ENCODE measurements at regions not wholly inside any gene's neighbourhood (a gene's known extent, or its start where the extent isn't known, plus 50 kb on each side); places are given as distances from the start of the nearest gene placed in this dataset.
A peak's percentile ranks its signal among the peaks of the same experiment; 100 is the strongest.

DNA sequence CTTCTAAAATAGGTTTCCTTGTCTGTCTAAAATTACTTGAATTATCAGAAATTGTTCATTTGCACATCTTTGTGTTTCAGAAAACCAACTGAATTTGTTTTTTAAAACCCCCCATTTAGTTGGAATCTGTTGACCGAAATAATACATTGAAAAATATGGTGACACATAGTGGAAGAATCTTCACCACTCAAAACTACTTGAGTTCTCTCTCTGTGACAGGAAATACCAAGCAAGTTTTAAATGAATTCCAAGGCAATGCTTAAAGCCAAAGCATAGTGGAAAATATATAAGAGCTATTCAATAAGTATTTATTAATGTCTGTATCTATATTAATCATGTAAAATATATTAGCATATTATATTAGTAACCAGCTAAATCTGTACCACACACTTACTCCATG is 224.9 kb upstream of the COL8A1 start:
- TF ChIP-seq, protein P1, sequence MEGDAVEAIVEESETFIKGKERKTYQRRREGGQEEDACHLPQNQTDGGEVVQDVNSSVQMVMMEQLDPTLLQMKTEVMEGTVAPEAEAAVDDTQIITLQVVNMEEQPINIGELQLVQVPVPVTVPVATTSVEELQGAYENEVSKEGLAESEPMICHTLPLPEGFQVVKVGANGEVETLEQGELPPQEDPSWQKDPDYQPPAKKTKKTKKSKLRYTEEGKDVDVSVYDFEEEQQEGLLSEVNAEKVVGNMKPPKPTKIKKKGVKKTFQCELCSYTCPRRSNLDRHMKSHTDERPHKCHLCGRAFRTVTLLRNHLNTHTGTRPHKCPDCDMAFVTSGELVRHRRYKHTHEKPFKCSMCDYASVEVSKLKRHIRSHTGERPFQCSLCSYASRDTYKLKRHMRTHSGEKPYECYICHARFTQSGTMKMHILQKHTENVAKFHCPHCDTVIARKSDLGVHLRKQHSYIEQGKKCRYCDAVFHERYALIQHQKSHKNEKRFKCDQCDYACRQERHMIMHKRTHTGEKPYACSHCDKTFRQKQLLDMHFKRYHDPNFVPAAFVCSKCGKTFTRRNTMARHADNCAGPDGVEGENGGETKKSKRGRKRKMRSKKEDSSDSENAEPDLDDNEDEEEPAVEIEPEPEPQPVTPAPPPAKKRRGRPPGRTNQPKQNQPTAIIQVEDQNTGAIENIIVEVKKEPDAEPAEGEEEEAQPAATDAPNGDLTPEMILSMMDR (IDR thresholded peaks at IDR 0.05; ENCODE audit: insufficient read depth, low read depth, low read length, missing control alignments): no peak
- DNase-seq (ENCODE audit: low read depth): no peak
- H3K4me3 ChIP-seq (ENCODE audit: low read depth, low read length): no peak overlapping the region

DNA sequence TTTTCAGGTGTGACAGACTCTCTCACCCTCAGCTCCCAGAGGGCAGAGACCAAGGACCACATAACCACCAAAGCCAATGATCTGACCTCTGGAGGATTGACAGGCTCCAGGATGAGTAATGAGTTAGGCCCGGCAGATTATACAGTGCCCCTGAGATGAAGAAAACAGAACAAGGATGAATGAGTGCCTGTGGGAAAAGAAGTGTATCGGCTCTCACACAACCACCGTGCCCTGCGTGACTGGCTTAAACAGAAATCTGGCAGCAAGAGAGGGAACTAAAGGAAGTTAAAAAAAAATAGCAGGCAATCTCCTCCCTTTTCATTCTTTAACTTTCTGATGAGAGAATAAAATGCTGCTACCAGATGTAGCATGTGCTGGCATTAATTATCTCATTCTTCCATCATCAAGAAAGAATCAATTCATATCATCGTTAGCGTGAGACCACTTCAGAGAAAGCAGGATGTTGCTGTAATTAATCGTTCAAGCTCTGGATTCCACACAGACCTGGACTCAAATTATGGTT is 227.5 kb upstream of the COL8A1 start:
- DNase-seq (ENCODE audit: low read depth): peak; percentile 63
- TF ChIP-seq, protein P1 (IDR thresholded peaks at IDR 0.05; ENCODE audit: insufficient read depth, low read depth, low read length, missing control alignments): no peak
- no peak overlapping the region for H3K4me3 ChIP-seq (ENCODE audit: low read depth, low read length)

DNA sequence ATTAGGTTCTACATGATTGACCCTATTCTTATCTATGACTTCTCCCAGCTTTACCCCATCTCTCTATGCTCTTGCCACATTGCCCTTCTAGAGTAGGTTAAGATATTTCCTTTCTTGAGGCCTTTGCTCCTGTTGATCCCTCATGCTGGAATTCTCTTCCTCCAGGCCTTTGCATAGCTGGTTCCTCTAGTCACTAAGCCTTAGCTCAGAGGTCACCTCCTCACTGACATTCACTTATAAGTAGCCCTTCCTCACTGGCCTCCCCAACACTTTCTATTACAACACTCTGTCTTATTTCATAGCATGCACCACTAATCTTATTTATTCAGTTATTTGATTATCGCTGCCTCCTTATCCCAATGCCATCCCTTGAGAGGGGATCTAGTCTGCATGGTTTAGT is 228.4 kb upstream of the COL8A1 start:
- no peak for DNase-seq (ENCODE audit: low read depth)
- no peak overlapping the region for H3K4me3 ChIP-seq (ENCODE audit: low read depth, low read length)
- TF ChIP-seq, protein P1 (IDR thresholded peaks at IDR 0.05; ENCODE audit: insufficient read depth, low read depth, low read length, missing control alignments): no peak

DNA sequence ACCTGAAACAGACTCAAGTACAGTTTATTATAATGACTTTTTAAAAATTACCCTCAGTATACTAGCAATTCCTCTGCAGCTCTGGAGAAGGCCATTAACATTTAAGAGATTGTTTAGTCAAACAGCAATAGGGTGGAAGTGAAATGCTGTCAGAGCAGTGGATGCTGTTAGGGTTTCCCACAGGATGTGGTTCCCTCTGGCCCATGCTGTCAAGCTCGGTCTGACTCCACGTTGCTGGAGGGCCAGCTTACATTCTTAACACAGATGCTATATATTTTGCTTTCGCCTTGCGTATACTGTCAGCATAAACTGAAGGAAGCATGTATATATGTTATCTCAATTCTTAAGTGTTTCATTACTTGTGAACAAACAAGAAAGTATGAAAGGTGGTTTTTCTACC is 231.1 kb upstream of the COL8A1 start:
- TF ChIP-seq, protein P1 (IDR thresholded peaks at IDR 0.05; ENCODE audit: insufficient read depth, low read depth, low read length, missing control alignments): no peak
- no peak overlapping the region for H3K4me3 ChIP-seq (ENCODE audit: low read depth, low read length)
- peak; percentile 63 for DNase-seq (ENCODE audit: low read depth)

DNA sequence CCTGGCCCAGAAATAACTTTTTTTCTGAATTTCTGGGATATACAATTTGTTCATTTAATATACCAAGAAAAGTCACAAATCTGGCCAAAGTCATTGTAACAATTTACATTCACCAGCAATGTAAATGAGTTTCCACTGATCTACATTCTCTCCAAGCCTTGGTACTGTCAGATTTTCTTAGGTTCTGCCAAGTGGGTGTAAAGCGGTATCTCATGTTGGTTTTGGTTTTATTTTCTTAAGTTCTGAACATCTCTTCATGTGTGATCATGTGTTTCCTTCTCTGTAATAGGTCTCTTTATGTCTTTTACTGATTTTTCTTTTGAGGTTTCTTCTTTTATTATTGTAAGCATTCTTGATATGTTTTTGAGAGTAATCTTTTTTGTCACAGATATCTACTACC is 235.6 kb upstream of the COL8A1 start:
- TF ChIP-seq, protein P1 (IDR thresholded peaks at IDR 0.05; ENCODE audit: insufficient read depth, low read depth, low read length, missing control alignments): no peak
- no peak overlapping the region for H3K4me3 ChIP-seq (ENCODE audit: low read depth, low read length)
- DNase-seq (ENCODE audit: low read depth): peak; percentile 22

DNA sequence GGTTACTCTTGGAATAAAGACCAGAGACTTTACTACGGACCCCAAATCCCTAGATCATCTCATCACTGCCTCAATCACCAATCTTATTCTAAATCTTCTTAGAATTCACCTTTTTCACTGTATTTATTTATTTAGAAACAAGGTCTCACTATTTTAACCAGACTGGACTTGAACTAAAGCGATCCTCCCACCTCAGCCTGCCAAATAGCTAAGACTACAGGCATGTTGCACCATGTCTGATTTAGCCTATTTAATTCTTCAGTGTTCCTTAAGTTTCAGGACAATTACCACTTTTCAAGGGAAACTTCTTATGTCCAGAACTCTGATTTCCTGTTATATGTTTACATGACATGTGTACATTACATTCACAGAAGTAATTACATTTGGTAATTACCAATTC is 238.0 kb upstream of the COL8A1 start:
- H3K4me3 ChIP-seq (ENCODE audit: low read depth, low read length): no peak overlapping the region
- TF ChIP-seq, protein P1 (IDR thresholded peaks at IDR 0.05; ENCODE audit: insufficient read depth, low read depth, low read length, missing control alignments): no peak
- DNase-seq (ENCODE audit: low read depth): no peak

DNA sequence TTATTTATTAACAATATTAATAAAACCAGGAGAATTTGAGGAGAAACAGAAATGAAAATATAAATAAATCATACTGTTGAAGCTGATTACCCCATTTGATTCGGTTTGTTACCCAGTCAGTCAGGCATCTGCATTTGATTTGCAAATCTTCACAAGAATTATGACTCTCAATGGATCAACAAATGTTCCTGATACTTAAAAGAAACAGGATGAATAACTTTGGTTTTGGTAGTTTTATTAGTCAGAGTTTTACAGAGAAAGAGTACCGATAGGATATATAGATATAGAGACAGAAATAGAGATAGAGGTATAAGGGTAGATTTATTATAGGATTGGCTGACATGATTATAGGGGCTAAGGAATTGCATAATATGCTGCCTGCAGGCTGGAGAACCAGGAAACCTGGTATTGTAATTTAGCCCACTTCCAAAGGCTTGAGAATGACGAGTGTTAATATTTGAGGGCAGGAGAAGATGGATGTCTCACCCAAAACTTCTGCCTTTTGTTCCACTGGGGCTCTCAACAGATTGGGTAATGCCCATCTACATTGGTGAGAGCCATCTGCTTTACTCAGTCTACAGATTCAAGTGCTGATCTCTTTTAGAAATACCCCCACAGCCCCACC is 241.6 kb upstream of the COL8A1 start:
- TF ChIP-seq, protein P1 (IDR thresholded peaks at IDR 0.05; ENCODE audit: insufficient read depth, low read depth, low read length, missing control alignments): no peak
- H3K4me3 ChIP-seq (ENCODE audit: low read depth, low read length): no peak overlapping the region
- no peak for DNase-seq (ENCODE audit: low read depth)

Data from GM12865 (cell line).